ENCODE measurements at regions not wholly inside any gene's neighbourhood (a gene's known extent, or its start where the extent isn't known, plus 50 kb on each side); places are given as distances from the start of the nearest gene placed in this dataset.

DNA sequence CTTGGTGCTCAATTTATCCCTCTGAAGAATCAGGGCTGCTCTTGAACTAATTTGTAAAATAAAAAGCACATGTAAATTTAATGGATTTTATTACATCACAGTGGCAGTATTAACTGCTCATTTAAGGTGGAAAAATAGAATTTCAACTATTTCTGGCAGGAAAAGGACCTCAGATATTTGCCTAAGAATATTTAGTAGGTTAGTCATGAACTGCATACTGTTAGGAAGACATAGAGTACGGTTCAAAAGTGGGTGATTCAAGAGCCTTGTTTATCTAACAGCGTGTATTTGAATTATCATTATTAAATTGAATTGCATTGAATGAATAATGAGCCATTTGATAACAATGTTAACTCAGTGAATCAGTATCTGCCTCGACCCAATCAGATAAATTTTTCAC is 248.8 kb upstream of the PBX1 start:
- peak; percentile 33 for DNase-seq (ENCODE audit: low read depth)
- TF ChIP-seq, protein P1, sequence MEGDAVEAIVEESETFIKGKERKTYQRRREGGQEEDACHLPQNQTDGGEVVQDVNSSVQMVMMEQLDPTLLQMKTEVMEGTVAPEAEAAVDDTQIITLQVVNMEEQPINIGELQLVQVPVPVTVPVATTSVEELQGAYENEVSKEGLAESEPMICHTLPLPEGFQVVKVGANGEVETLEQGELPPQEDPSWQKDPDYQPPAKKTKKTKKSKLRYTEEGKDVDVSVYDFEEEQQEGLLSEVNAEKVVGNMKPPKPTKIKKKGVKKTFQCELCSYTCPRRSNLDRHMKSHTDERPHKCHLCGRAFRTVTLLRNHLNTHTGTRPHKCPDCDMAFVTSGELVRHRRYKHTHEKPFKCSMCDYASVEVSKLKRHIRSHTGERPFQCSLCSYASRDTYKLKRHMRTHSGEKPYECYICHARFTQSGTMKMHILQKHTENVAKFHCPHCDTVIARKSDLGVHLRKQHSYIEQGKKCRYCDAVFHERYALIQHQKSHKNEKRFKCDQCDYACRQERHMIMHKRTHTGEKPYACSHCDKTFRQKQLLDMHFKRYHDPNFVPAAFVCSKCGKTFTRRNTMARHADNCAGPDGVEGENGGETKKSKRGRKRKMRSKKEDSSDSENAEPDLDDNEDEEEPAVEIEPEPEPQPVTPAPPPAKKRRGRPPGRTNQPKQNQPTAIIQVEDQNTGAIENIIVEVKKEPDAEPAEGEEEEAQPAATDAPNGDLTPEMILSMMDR (IDR thresholded peaks at IDR 0.05; ENCODE audit: control insufficient read depth, insufficient read depth, low read depth, low read length, missing control alignments) = no peak
- H3K4me3 ChIP-seq (ENCODE audit: control insufficient read depth, low read depth, low read length) = no peak overlapping the region

- no peak overlapping the region for H3K4me3 ChIP-seq (ENCODE audit: control insufficient read depth, low read depth, low read length)
- no peak for DNase-seq (ENCODE audit: low read depth)
- TF ChIP-seq, protein P1 (IDR thresholded peaks at IDR 0.05; ENCODE audit: control insufficient read depth, insufficient read depth, low read depth, low read length, missing control alignments) = no peak
These were observed 247.6 kb upstream of the PBX1 start for GRCh38 chr1:164311377-164311776.

- H3K4me3 ChIP-seq (ENCODE audit: control insufficient read depth, low read depth, low read length) = peak overlapping the region; percentile 35
- DNase-seq (ENCODE audit: low read depth) = no peak
- TF ChIP-seq, protein P1 (IDR thresholded peaks at IDR 0.05; ENCODE audit: control insufficient read depth, insufficient read depth, low read depth, low read length, missing control alignments) = no peak
These were observed 237.9 kb upstream of the PBX1 start for GRCh38 chr1:164320790-164321731.

- TF ChIP-seq, protein P1 (IDR thresholded peaks at IDR 0.05; ENCODE audit: control insufficient read depth, insufficient read depth, low read depth, low read length, missing control alignments) = no peak
- no peak for DNase-seq (ENCODE audit: low read depth)
- no peak overlapping the region for H3K4me3 ChIP-seq (ENCODE audit: control insufficient read depth, low read depth, low read length)
These were observed 233.2 kb upstream of the PBX1 start for GRCh38 chr1:164325786-164326185.

GRCh38 chr1:164333387-164333786 is 225.6 kb upstream of the PBX1 start:
- TF ChIP-seq, protein P1 (IDR thresholded peaks at IDR 0.05; ENCODE audit: control insufficient read depth, insufficient read depth, low read depth, low read length, missing control alignments) = no peak
- no peak overlapping the region for H3K4me3 ChIP-seq (ENCODE audit: control insufficient read depth, low read depth, low read length)
- no peak for DNase-seq (ENCODE audit: low read depth)

DNA sequence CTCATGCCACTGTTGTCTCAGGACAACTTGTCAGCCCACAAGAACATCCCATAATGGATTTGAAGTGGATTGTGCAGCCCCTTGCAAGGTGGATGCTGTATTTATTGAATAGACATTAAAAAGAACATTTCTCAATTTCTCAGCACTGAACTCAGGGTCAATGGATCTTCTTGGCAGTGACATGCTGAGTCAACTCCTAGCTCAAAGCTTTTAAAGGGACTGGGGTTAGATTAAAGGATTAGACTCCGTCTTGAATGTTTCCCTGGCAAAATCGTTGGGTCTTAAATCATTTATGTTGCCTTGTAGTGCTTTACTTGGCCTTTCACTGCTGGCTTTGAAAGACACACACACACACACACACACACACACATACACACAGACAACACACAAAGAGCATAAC is 221.6 kb upstream of the PBX1 start:
- TF ChIP-seq, protein P1 (IDR thresholded peaks at IDR 0.05; ENCODE audit: control insufficient read depth, insufficient read depth, low read depth, low read length, missing control alignments) = no peak
- no peak for DNase-seq (ENCODE audit: low read depth)
- H3K4me3 ChIP-seq (ENCODE audit: control insufficient read depth, low read depth, low read length) = no peak overlapping the region
